HEK293 (cell line): ENCODE measurements at regions not wholly inside any gene's neighbourhood (a gene's known extent, or its start where the extent isn't known, plus 50 kb on each side); places are given as distances from the start of the nearest gene placed in this dataset.

ENCODE experiments used
- CTCF ChIA-PET: fragments of 350-600 bp; formaldehyde crosslinking; extraction: SDS; loops from one replicate; lab custom pipeline; 2021; ENCODE audit warnings: antibody characterized with exemption; lab: Yijun Ruan, JAX
- POLR2A ChIA-PET: fragments of 300-600 bp; formaldehyde crosslinking; extraction: SDS; loops from one replicate; lab custom pipeline; 2020; ENCODE audit warnings: antibody characterized with exemption, inconsistent platforms; lab: Yijun Ruan, JAX
- H3K27ac ChIP-seq: fragments of 200-500 bp; sonication (Bioruptor generic); 2 replicates; pipeline ENCODE4 v1.5.1; 2014; ENCODE audit warnings: low read depth, low read length, control low read depth, inconsistent platforms; ENCODE audit errors: extremely low read depth
- H3K36me3 ChIP-seq, 2 experiments: fragments of 200-500 bp in 1 of 2; sonication (Bioruptor generic) in 1 of 2; 1 replicate in 1 of 2; 2 replicates in 1 of 2; pipeline ENCODE4 v1.5.1; 2014 to 2017; ENCODE audit warnings: inconsistent platforms in 2 of 2, low read length in 2 of 2; ENCODE audit not compliant: control insufficient read depth in 2 of 2, insufficient read depth in 1 of 2
- H3K4me1 ChIP-seq: fragments of 200-500 bp; sonication (Bioruptor generic); 2 replicates; pipeline ENCODE4 v1.5.1; 2014; ENCODE audit warnings: mild to moderate bottlenecking, low read length, inconsistent platforms; ENCODE audit not compliant: control insufficient read depth, insufficient read depth
- H3K4me3 ChIP-seq: 2 replicates; pipeline ENCODE4 v1.5.1; 2011; ENCODE audit warnings: low read depth, mild to moderate bottlenecking, control low read depth, low read length, moderate library complexity
- H3K9me3 ChIP-seq: fragments of 200-500 bp; sonication (Bioruptor generic); 2 replicates; pipeline ENCODE4 v1.5.1; 2014; ENCODE audit warnings: low read depth, low read length, inconsistent platforms; ENCODE audit not compliant: control insufficient read depth, insufficient read depth
- GLIS2 ChIP-seq: fragments of 450-650 bp; formaldehyde crosslinking; IDR thresholded peaks from 2 replicates; pipeline ENCODE4 v1.5.1; 2016; ENCODE audit warnings: missing biosample characterization, missing genetic modification characterization
- KLF1 ChIP-seq: fragments of 450-650 bp; formaldehyde crosslinking; IDR thresholded peaks from 2 replicates; pipeline ENCODE4 v1.5.1; 2016; ENCODE audit warnings: missing biosample characterization, missing genetic modification characterization
- KLF10 ChIP-seq: fragments of 450-650 bp; IDR thresholded peaks from 2 replicates; pipeline ENCODE4 v1.5.1; 2018; ENCODE audit warnings: missing biosample characterization, mild to moderate bottlenecking, missing genetic modification characterization
- MYNN ChIP-seq: fragments of 450-650 bp; formaldehyde crosslinking; IDR thresholded peaks from 2 replicates; pipeline ENCODE4 v1.5.1; 2016; ENCODE audit warnings: missing biosample characterization, missing genetic modification characterization, borderline replicate concordance
- PRDM1 ChIP-seq: fragments of 450-650 bp; formaldehyde crosslinking; IDR thresholded peaks from 2 replicates; pipeline ENCODE4; 2016; ENCODE audit warnings: missing biosample characterization, missing genetic modification characterization
- REST ChIP-seq: fragments of 450-650 bp; formaldehyde crosslinking; IDR thresholded peaks from 2 replicates; pipeline ENCODE4 v1.5.1; 2016; ENCODE audit warnings: missing biosample characterization, missing genetic modification characterization
- YY2 ChIP-seq: fragments of 450-650 bp; formaldehyde crosslinking; IDR thresholded peaks from 2 replicates; pipeline ENCODE4 v1.5.1; 2016; ENCODE audit warnings: missing biosample characterization, missing genetic modification characterization
- ZEB2 ChIP-seq: fragments of 450-650 bp; formaldehyde crosslinking; IDR thresholded peaks from 2 replicates; pipeline ENCODE4 v1.5.1; 2016; ENCODE audit warnings: missing biosample characterization, missing genetic modification characterization
- ZFP37 ChIP-seq: fragments of 450-650 bp; formaldehyde crosslinking; IDR thresholded peaks from 2 replicates; pipeline ENCODE4 v1.5.1; 2016; ENCODE audit warnings: missing biosample characterization, missing genetic modification characterization
- ZNF133 ChIP-seq: fragments of 450-650 bp; formaldehyde crosslinking; IDR thresholded peaks from 2 replicates; pipeline ENCODE4 v1.5.1; 2016; ENCODE audit warnings: missing biosample characterization, missing genetic modification characterization
- ZNF148 ChIP-seq: fragments of 450-650 bp; formaldehyde crosslinking; IDR thresholded peaks from 2 replicates; pipeline ENCODE4 v1.5.0; 2017; ENCODE audit warnings: missing biosample characterization, missing genetic modification characterization, borderline replicate concordance
- ZNF280D ChIP-seq: fragments of 450-650 bp; formaldehyde crosslinking; IDR thresholded peaks from 2 replicates; pipeline ENCODE4 v1.5.1; 2016; ENCODE audit warnings: missing biosample characterization, missing genetic modification characterization
- ZNF433 ChIP-seq: fragments of 450-650 bp; formaldehyde crosslinking; IDR thresholded peaks from 2 replicates; pipeline ENCODE4 v1.5.1; 2016; ENCODE audit warnings: missing biosample characterization, missing genetic modification characterization, low read depth
- ZNF513 ChIP-seq: fragments of 450-650 bp; IDR thresholded peaks from 2 replicates; pipeline ENCODE4 v1.5.1; 2018; ENCODE audit warnings: missing biosample characterization, missing genetic modification characterization
- ZNF548 ChIP-seq: fragments of 450-650 bp; formaldehyde crosslinking; IDR thresholded peaks from 2 replicates; pipeline ENCODE4 v1.5.1; 2016; ENCODE audit warnings: missing biosample characterization, missing genetic modification characterization
- ZNF549 ChIP-seq: fragments of 450-650 bp; IDR thresholded peaks from 2 replicates; pipeline ENCODE4 v1.5.1; 2018; ENCODE audit warnings: missing biosample characterization, missing genetic modification characterization, mild to moderate bottlenecking, inconsistent platforms, moderate library complexity
- ZNF555 ChIP-seq: fragments of 450-650 bp; formaldehyde crosslinking; conservative IDR thresholded peaks from 2 replicates; pipeline ENCODE4 v1.5.1; 2017; ENCODE audit warnings: missing biosample characterization, mild to moderate bottlenecking, missing genetic modification characterization, inconsistent platforms
- ZNF571 ChIP-seq: fragments of 450-650 bp; formaldehyde crosslinking; IDR thresholded peaks from 2 replicates; pipeline ENCODE4 v1.5.0; 2017; ENCODE audit warnings: missing biosample characterization, missing genetic modification characterization
- ZNF621 ChIP-seq: fragments of 450-650 bp; formaldehyde crosslinking; IDR thresholded peaks from 2 replicates; pipeline ENCODE4 v1.5.1; 2017; ENCODE audit warnings: missing biosample characterization, missing genetic modification characterization
- ZNF623 ChIP-seq: fragments of 450-650 bp; formaldehyde crosslinking; IDR thresholded peaks from 2 replicates; pipeline ENCODE4 v1.5.1; 2016; ENCODE audit warnings: missing biosample characterization, missing genetic modification characterization
- ZNF692 ChIP-seq: fragments of 450-650 bp; formaldehyde crosslinking; IDR thresholded peaks from 2 replicates; pipeline ENCODE4 v1.5.1; 2016; ENCODE audit warnings: missing biosample characterization, missing genetic modification characterization
- ZSCAN16 ChIP-seq: fragments of 450-650 bp; formaldehyde crosslinking; IDR thresholded peaks from 2 replicates; pipeline ENCODE4 v1.5.1; 2016; ENCODE audit warnings: missing biosample characterization, missing genetic modification characterization

- no peak for TF ChIP-seq ZNF692 (tag by site-specific recombination)
- no peak for TF ChIP-seq ZNF555 (tag by site-specific recombination)
- TF ChIP-seq REST (tag by site-specific recombination), result no peak
- no peak for TF ChIP-seq ZNF548
- TF ChIP-seq PRDM1 (tag by site-specific recombination), result no peak
- no peak for TF ChIP-seq ZNF433 (tag by site-specific recombination)
- no peak for TF ChIP-seq GLIS2
- TF ChIP-seq YY2, result no peak
- no peak for TF ChIP-seq ZNF280D (tag by site-specific recombination)
- TF ChIP-seq ZSCAN16 (tag by site-specific recombination), result no peak
Measured at GRCh38 chr9:81379655-81380054, 309.7 kb downstream of the TLE1 start (continued).

- POLR2A ChIA-PET, result no interaction called here
- Histone ChIP-seq H3K27ac (no peak overlapping the region), H3K36me3 (no peaks in the 10 kb centered on the region)
- CTCF ChIA-PET, result no interaction called here
- TF ChIP-seq ZNF549 (tag by site-specific recombination) (no peak), KLF1 (tag by site-specific recombination) (no peak), ZNF621 (no peak), ZFP37 (tag by site-specific recombination) (no peak), ZNF571 (no peak), ZEB2 (tag by site-specific recombination) (no peak), ZNF133 (no peak), KLF10 (tag by site-specific recombination) (no peak), ZNF148 (tag by site-specific recombination) (no peak), ZNF513 (no peak), ZNF623 (no peak), MYNN (tag by site-specific recombination) (no peak)
- TF ChIP-seq, all 188 proteins: peak for 0
- Histone ChIP-seq H3K4me1 (peaks cover 18% of the 10 kb centered on the region), H3K4me3 (no peak overlapping the region), H3K9me3 (no peaks in the 10 kb centered on the region)
Measured at GRCh38 chr9:81377921-81378320, 311.4 kb downstream of the TLE1 start.
